ENCODE measurements at regions not wholly inside any gene's neighbourhood (a gene's known extent, or its start where the extent isn't known, plus 50 kb on each side); places are given as distances from the start of the nearest gene placed in this dataset.

DNA sequence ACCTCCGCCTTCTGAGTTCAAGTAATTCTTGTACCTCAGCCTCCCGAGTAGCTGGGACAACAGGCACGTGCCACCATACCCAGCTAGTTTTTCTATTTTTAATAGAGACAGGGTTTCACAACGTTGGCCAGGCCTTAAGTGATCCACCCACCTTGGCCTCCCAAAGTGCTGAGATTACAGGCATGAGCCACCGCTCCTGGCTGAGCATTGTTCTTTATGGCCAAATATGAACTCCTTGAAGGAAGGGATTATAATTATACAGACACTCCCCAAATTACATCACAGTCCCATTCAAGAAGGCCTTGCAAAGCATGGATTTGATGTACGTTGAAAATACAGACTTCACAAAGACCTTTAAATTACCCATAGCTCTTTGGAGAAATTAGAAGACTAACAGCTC lies 381.7 kb downstream of the TXNL1 start:
- Histone ChIP-seq H3K27ac (ENCODE audit: low read depth, low read length) (no peak overlapping the region), H3K4ac (replicated peaks; ENCODE audit: insufficient read length, low read depth, low read length) (no peak overlapping the region), H3K9me3 (ENCODE audit: insufficient read depth in 2 of 2, low read depth in 1 of 2, low read length in 1 of 2) (no peaks in the 10 kb centered on the region), H3K4me2 (ENCODE audit: insufficient read depth in 1 of 2, low read depth in 2 of 2, low read length in 2 of 2) (no peak overlapping the region), H2AFZ (ENCODE audit: low read length) (no peak overlapping the region), H3K27me3 (replicated peaks in 1 of 4; ENCODE audit: control insufficient read depth in 3 of 4, extremely low read depth in 1 of 4, insufficient read depth in 3 of 4, low read length in 3 of 4) (no peaks in the 10 kb centered on the region), H3K36me3 (ENCODE audit: control insufficient read depth in 2 of 4, insufficient read depth in 4 of 4, low read length in 3 of 4) (no peaks in the 10 kb centered on the region), H2BK20ac (ENCODE audit: low read length) (no peak overlapping the region), H3K14ac (ENCODE audit: insufficient read length) (no peak overlapping the region), H4K8ac (ENCODE audit: extremely low read depth, insufficient read depth, low read length) (no peak overlapping the region), H2BK15ac (ENCODE audit: low read length) (no peak overlapping the region), H3K56ac (replicated peaks; ENCODE audit: insufficient read length, low read depth, low read length) (no peak overlapping the region), H2BK120ac (replicated peaks; ENCODE audit: low read depth, low read length) (no peak overlapping the region), H4K5ac (ENCODE audit: insufficient read length, low read depth, low read length) (no peak overlapping the region), H3K79me2 (ENCODE audit: control insufficient read depth in 1 of 2, insufficient read depth in 2 of 2, low read length in 2 of 2) (no peaks in the 10 kb centered on the region), H3K4me3 (ENCODE audit: extremely low read depth in 1 of 4, insufficient read depth in 2 of 4, low read depth in 3 of 4, low read length in 4 of 4) (no peak overlapping the region), H3K4me1 (replicated peaks in 1 of 4; ENCODE audit: control insufficient read depth in 3 of 4, insufficient read depth in 4 of 4, low read length in 3 of 4) (no peaks in the 10 kb centered on the region), H3K23me2 (ENCODE audit: low read depth, low read length) (no peaks in the 10 kb centered on the region), H3K18ac (ENCODE audit: extremely low read depth, low read length) (no peak overlapping the region), H3K79me1 (ENCODE audit: low read depth, low read length) (no peaks in the 10 kb centered on the region), H2BK5ac (ENCODE audit: low read depth, low read length) (no peak overlapping the region), H3K23ac (ENCODE audit: insufficient read length) (no peak overlapping the region), H2BK12ac (ENCODE audit: low read depth, low read length) (no peak overlapping the region), H3K9ac (replicated peaks in 1 of 4; ENCODE audit: extremely low read depth in 1 of 4, low read depth in 3 of 4, low read length in 3 of 4) (no peak overlapping the region), H4K91ac (replicated peaks; ENCODE audit: insufficient read length, low read length) (no peak overlapping the region), H4K20me1 (replicated peaks in 1 of 2; ENCODE audit: control insufficient read depth in 1 of 2, insufficient read depth in 2 of 2, low read length in 2 of 2) (no peaks in the 10 kb centered on the region), H2AK5ac (ENCODE audit: low read depth, low read length) (no peak overlapping the region)
- ChIA-PET POLR2A (ENCODE audit: partially characterized antibody) (no interaction called here), CTCF (ENCODE audit: partially characterized antibody) (no interaction called here)
- WGBS, 2 experiments (ENCODE audit: extremely low coverage in 1 of 2, insufficient coverage in 1 of 2, insufficient read length in 1 of 2, insufficient replicate concordance in 2 of 2, low coverage in 1 of 2, low lambda C conversion rate in 2 of 2, missing lambda C conversion rate in 1 of 2) = 90% methylated on average over 6 of the region's 6 CpGs; no CpG with 5 or more reads in 1 of the 2 experiments
- FAIRE-seq (no peak), DNase-seq (ENCODE audit: low read depth in 1 of 2, low spot score in 2 of 2) (no peak)
- TF ChIP-seq SP1 (IDR thresholded peaks at IDR 0.05; ENCODE audit: low read depth, low read length) (no peak), KDM1A (IDR thresholded peaks at IDR 0.05; ENCODE audit: borderline replicate concordance, low read length) (no peak), CHD1 (IDR thresholded peaks at IDR 0.05; ENCODE audit: low read depth, low read length) (no peak), BACH1 (IDR thresholded peaks at IDR 0.05; ENCODE audit: low read length) (no peak), CREB1 (IDR thresholded peaks at IDR 0.05) (no peak), MAFK (IDR thresholded peaks at IDR 0.05; ENCODE audit: low read depth, low read length) (no peak), TAF1 (IDR thresholded peaks at IDR 0.05; ENCODE audit: low read depth, low read length) (no peak), EZH2 (IDR thresholded peaks at IDR 0.05; ENCODE audit: low read depth, low read length, severe bottlenecking) (no peak), RNF2 (IDR thresholded peaks at IDR 0.05; ENCODE audit: borderline replicate concordance, low read depth, low read length, missing control alignments, poor library complexity, severe bottlenecking) (no peak), POLR2A (IDR thresholded peaks at IDR 0.05; ENCODE audit: control extremely low read depth in 1 of 2, low read depth in 2 of 2, low read length in 2 of 2) (no peak), BRCA1 (IDR thresholded peaks at IDR 0.05; ENCODE audit: low read depth, low read length) (no peak), NRF1 (IDR thresholded peaks at IDR 0.05; ENCODE audit: low read depth, low read length) (no peak), CHD2 (IDR thresholded peaks at IDR 0.05; ENCODE audit: low read length) (no peak), POLR2AphosphoS5 (IDR thresholded peaks at IDR 0.05; ENCODE audit: low read depth, low read length) (no peak), SP4 (IDR thresholded peaks at IDR 0.05; ENCODE audit: low read length) (no peak), SP2 (IDR thresholded peaks at IDR 0.05; ENCODE audit: low read length) (no peak)
- TF ChIP-seq, protein P1, sequence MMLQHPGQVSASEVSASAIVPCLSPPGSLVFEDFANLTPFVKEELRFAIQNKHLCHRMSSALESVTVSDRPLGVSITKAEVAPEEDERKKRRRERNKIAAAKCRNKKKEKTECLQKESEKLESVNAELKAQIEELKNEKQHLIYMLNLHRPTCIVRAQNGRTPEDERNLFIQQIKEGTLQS (IDR thresholded peaks at IDR 0.05; ENCODE audit: insufficient read depth, low read depth, low read length) = no peak

Measured in H1 (cell line).